ENCODE measurements at regions not wholly inside any gene's neighbourhood (a gene's known extent, or its start where the extent isn't known, plus 50 kb on each side); places are given as distances from the start of the nearest gene placed in this dataset.

GRCh38 chr1:185645162-185645640 is 89.0 kb upstream of the HMCN1 start:
- no peak for DNase-seq

- no peak for DNase-seq
These were observed 89.7 kb upstream of the HMCN1 start for GRCh38 chr1:185644531-185644930.

GRCh38 chr1:185636848-185637247 is 97.3 kb upstream of the HMCN1 start:
- no peak for DNase-seq

- DNase-seq, result no peak
These were observed 99.5 kb upstream of the HMCN1 start for GRCh38 chr1:185634704-185635103.

- DNase-seq, result no peak
These were observed 101.3 kb upstream of the HMCN1 start for GRCh38 chr1:185632659-185633423.

- no peak for DNase-seq
These were observed 102.3 kb upstream of the HMCN1 start for GRCh38 chr1:185631843-185632242.

GRCh38 chr1:185627761-185628501 is 106.3 kb upstream of the HMCN1 start:
- no peak for DNase-seq

GRCh38 chr1:185627171-185627570 is 107.0 kb upstream of the HMCN1 start:
- no peak for DNase-seq

- DNase-seq, result no peak
These were observed 107.8 kb upstream of the HMCN1 start for GRCh38 chr1:185626344-185626743.

GRCh38 chr1:185610954-185611353 is 123.2 kb upstream of the HMCN1 start:
- no peak for DNase-seq

GRCh38 chr1:185608177-185608576 is 126.0 kb upstream of the HMCN1 start:
- no peak for DNase-seq

GRCh38 chr1:185603158-185603557 is 131.0 kb upstream of the HMCN1 start:
- DNase-seq, result no peak

GRCh38 chr1:185601189-185601588 is 133.0 kb upstream of the HMCN1 start:
- DNase-seq, result no peak

- no peak for DNase-seq
These were observed 133.6 kb upstream of the HMCN1 start for GRCh38 chr1:185600641-185601040.

- DNase-seq, result no peak
These were observed 135.9 kb upstream of the HMCN1 start for GRCh38 chr1:185598332-185598731.

GRCh38 chr1:185595835-185596667 is 138.1 kb upstream of the HMCN1 start:
- peak; percentile 23 to 28 for DNase-seq

- no peak for DNase-seq
These were observed 139.3 kb upstream of the HMCN1 start for GRCh38 chr1:185594786-185595410.

GRCh38 chr1:185593271-185593670 is 140.9 kb upstream of the HMCN1 start:
- no peak for DNase-seq

- DNase-seq, result no peak
These were observed 148.4 kb upstream of the HMCN1 start for GRCh38 chr1:185585770-185586169.

- no peak for DNase-seq
These were observed 152.0 kb upstream of the HMCN1 start for GRCh38 chr1:185581961-185582725.

- DNase-seq, result no peak
These were observed 153.2 kb upstream of the HMCN1 start for GRCh38 chr1:185581020-185581419.

- DNase-seq, result no peak
These were observed 155.9 kb upstream of the HMCN1 start for GRCh38 chr1:185578293-185578692.

Data from stimulated activated CD4-positive, alpha-beta T cell treated with anti-CD3 and anti-CD28 coated beads, Interleukin-4, amount 100 ng/mL, for 4 hours (primary cell).